RWPE1 (cell line): ENCODE measurements at regions not wholly inside any gene's neighbourhood (a gene's known extent, or its start where the extent isn't known, plus 50 kb on each side); places are given as distances from the start of the nearest gene placed in this dataset.

ENCODE experiments used
- CTCF ChIA-PET: fragments of 350-600 bp; sonication (Branson Sonifier 250); formaldehyde crosslinking; extraction: SDS; loops from one replicate; lab custom pipeline; 2021; lab: Yijun Ruan, JAX
- POLR2A ChIA-PET: fragments of 400-600 bp; formaldehyde crosslinking; extraction: SDS; loops from one replicate; lab custom pipeline; 2020; ENCODE audit warnings: antibody characterized with exemption; ENCODE audit not compliant: low non-redundant PET; lab: Yijun Ruan, JAX
- DNase-seq: peaks from one replicate; pipeline ENCODE4 v3.0.0; 2012; ENCODE audit warnings: low spot score
- H3K27ac ChIP-seq: fragments of 450-650 bp; 2 replicates; pipeline ENCODE4 v1.5.1; 2017
- TF ChIP-seq, protein P1 (sequence below): fragments of 450-650 bp; conservative IDR thresholded peaks from 2 replicates; pipeline ENCODE4 v1.5.1; 2017; ENCODE audit warnings: low read depth, mild to moderate bottlenecking

DNA sequence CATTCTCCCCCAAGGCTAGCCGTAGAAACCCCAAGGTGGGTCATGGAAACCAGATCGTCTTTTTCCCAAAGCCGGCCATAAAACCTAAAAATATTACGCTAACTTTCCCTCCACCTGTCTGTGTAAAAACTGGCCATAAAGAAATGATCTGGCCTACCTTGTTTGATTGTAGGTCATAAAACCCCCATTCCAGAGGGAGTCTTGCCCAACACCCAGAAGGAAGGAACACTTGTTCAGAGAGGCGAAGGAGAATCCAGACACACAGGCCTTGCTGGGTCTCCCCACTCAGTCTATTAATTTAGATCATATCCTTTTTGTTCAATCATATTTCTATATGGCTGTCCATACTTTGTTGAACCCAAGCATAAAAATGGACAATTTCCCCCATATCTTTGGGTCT is 344.7 kb downstream of the HRH4 start:
- ChIA-PET CTCF (no interaction called here), POLR2A (no interaction called here)
- no peak for DNase-seq
- TF ChIP-seq, protein P1, sequence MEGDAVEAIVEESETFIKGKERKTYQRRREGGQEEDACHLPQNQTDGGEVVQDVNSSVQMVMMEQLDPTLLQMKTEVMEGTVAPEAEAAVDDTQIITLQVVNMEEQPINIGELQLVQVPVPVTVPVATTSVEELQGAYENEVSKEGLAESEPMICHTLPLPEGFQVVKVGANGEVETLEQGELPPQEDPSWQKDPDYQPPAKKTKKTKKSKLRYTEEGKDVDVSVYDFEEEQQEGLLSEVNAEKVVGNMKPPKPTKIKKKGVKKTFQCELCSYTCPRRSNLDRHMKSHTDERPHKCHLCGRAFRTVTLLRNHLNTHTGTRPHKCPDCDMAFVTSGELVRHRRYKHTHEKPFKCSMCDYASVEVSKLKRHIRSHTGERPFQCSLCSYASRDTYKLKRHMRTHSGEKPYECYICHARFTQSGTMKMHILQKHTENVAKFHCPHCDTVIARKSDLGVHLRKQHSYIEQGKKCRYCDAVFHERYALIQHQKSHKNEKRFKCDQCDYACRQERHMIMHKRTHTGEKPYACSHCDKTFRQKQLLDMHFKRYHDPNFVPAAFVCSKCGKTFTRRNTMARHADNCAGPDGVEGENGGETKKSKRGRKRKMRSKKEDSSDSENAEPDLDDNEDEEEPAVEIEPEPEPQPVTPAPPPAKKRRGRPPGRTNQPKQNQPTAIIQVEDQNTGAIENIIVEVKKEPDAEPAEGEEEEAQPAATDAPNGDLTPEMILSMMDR, result no peak
- no peak overlapping the region for H3K27ac ChIP-seq

DNA sequence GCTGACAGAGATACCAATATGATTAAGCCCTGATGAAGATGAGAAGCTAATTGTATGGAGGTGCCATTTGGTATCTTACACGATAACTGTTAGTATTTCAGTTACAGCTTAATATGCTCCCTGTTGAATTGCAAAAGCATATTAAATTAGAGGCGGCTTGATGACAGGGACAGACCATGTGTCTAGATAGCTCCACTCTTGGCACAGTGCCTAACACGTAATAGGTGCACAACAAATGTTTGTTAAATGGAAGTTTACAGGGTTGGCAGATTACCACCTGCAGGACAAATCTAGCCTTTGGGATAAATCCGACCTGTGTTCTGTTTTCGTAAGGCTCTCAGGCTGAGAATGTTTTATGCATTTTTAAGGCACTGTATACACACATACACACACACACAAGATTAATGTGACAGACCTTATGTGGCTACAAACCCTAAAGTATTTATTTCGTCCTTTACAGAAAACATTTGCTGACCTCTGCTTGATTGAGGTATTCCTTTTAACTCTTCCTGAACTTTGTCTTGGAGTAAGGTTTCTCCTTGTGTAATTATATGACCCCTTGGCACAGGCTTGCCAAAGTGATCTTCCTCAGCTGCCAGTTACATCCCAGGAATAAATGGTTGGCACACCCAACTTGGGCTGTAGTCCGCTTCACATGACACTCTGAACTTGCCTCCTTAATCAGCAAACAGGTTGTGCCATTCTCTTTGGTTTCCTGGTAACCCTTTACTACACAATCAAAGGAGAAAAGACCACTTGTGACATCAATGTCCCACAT is 348.9 kb downstream of the HRH4 start:
- TF ChIP-seq, protein P1, result no peak
- DNase-seq, result no peak
- ChIA-PET POLR2A (no interaction called here), CTCF (interaction anchor here (0.6 kb wide), 1 partner anchor 47 kb away, joined by 3 read pairs; no protein-coding TSS in a partner anchor)
- no peak overlapping the region for H3K27ac ChIP-seq

DNA sequence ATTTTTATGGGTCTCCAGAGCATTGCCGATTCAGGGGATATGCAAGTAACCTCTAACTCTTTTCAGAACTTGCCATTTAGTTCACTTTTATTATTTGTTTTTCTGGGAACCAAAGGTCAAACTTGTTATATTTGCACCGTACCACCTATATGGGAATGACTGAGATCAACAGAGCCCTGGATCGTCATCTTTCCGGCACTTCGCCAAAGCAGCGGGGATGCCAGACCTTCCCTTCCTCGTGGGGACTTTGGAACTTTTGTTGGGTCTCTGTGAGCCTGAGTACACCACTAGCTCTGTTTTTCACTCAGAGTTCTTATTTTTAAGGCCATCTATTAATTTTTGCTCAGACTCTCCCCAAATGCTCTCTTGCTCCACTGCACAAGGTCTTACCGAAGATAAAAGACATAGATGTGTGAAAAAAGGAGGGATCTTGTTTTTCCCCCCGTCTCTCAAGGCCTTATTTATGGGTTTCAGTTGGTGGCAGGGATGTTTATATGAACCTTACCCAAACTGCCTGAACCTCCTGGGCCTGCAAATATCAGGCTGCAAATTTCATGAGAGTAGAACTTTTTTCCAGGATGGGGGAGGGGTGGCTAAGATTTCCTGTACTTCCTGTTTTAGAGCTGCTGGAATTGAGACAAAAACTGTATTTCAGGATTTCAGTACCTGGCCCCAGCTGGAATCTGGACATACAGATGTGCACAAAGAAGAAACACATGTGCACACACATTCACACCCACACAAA is 350.3 kb downstream of the HRH4 start:
- TF ChIP-seq, protein P1, result no peak
- no peak overlapping the region for H3K27ac ChIP-seq
- ChIA-PET POLR2A (no interaction called here), CTCF (no interaction called here)
- DNase-seq, result no peak

DNA sequence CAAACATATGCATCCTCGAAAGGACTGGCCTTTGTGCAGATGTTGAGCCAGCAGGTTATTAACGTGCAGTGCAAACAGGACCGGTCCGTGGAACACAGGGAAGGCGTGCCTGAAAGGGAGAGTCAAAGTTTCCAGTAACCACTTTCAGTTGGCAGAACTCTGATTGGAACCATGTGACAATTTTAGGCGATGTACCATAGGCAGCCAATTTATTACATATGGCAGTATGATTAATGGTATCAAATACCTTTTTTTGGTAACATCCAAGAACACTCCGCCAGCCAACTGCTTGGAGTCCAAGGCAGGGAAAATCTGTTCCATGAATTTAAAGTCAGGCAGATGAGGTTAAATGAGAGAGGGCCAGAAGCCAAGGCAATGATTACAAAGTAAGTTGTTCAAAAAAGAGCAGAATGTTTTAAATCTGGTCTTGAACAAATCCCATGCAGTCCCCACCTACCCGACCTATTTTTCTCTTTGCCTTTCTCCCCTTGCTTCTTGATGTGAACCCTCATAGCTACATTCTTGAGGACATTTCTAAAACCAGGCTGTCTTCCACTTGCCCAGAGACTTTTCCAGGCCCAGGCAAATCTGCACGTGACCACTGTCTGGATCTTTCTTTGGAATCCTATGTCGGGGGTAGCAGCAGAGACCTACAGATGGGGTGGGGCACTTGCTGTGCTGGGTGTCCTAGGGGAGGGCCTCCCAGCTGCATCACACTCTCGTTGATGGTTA is 351.7 kb downstream of the HRH4 start:
- ChIA-PET CTCF (no interaction called here), POLR2A (no interaction called here)
- DNase-seq, result no peak
- TF ChIP-seq, protein P1, result no peak
- H3K27ac ChIP-seq, result no peak overlapping the region

DNA sequence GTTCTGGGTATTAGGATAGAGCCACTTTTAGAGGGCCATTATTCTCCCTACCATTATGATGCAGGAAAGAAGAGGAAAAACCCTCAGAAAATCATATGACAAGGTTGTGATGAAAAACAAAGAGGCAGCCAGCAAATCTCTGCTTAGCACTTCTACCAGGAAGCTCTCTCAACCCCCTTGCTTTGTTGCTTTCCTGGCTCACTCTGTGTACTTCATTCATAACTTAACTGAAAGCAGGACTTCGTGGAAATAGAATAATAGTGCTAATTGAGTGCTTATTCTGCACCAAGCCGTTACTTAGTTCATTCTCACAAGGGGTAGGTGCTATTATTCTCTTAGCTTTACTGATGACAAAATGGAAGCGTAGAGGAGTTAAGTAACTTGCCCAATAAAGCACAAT is 354.1 kb downstream of the HRH4 start:
- CTCF ChIA-PET, result no interaction called here
- TF ChIP-seq, protein P1, result no peak

DNA sequence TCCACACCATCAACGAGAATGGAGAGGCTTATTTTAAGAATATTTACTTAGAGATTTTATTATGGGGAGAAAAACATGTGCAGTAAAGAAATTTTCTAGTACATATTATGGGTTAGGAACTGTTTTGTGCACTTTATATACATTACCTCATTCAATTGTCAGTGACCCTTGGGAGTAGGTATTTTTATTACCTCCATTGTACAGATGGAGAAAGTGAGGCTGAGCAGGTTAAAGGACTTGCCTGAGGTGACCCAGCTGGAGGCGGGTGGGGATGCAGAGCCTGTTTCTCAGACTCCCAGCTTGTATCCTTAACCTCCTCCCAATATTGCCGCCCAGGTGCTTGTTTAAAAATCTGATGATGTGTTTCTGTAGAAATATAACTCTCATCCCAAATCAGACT is 356.7 kb downstream of the HRH4 start:
- TF ChIP-seq, protein P1, result no peak
- CTCF ChIA-PET, result no interaction called here
- H3K27ac ChIP-seq, result no peak overlapping the region
- POLR2A ChIA-PET, result no interaction called here
- no peak for DNase-seq

More for the DNA sequence above, 354.1 kb downstream of the HRH4 start:
- POLR2A ChIA-PET, result no interaction called here
- DNase-seq, result no peak
- H3K27ac ChIP-seq, result no peak overlapping the region
